22Rv1 (cell line): ENCODE measurements at regions not wholly inside any gene's neighbourhood (a gene's known extent, or its start where the extent isn't known, plus 50 kb on each side); places are given as distances from the start of the nearest gene placed in this dataset.

ENCODE experiments used
- CTCF ChIP-seq: fragments of 450-650 bp; IDR thresholded peaks from 2 replicates; pipeline ENCODE4 v1.5.1; 2017; ENCODE audit warnings: mild to moderate bottlenecking
- ZFX ChIP-seq: fragments of 450-650 bp; IDR thresholded peaks from 2 replicates; pipeline ENCODE4 v1.6.1; 2017; ENCODE audit warnings: antibody characterized with exemption, borderline replicate concordance

DNA sequence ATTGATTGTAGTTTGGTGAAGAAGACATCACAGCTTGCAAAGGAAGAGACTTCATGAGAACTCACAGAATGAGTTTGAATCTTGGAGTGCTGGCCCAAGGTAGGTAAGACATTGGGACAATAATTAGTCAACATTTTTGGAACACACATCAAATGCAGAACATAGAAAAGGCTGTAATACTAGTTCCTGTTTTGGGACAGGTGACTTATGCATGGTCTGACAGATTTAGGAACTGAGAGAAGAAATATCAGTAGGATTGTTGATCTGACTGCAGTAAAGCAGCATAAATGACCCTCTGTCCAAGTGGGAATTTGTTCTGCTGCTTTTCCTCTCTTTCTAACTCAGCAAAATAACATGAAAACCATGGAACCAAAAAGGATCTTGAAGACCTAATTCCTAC, 102.3 kb upstream of the MAP3K7 start:
- TF ChIP-seq CTCF (no peak), ZFX (no peak)
